NCI-H460 (cell line): ENCODE measurements at regions not wholly inside any gene's neighbourhood (a gene's known extent, or its start where the extent isn't known, plus 50 kb on each side); places are given as distances from the start of the nearest gene placed in this dataset.

Experiments
- DNase-seq: peaks from one replicate; pipeline ENCODE4 v3.0.0-alpha.2; 2016; ENCODE audit warnings: low read depth; ENCODE audit errors: extremely low read depth

DNA sequence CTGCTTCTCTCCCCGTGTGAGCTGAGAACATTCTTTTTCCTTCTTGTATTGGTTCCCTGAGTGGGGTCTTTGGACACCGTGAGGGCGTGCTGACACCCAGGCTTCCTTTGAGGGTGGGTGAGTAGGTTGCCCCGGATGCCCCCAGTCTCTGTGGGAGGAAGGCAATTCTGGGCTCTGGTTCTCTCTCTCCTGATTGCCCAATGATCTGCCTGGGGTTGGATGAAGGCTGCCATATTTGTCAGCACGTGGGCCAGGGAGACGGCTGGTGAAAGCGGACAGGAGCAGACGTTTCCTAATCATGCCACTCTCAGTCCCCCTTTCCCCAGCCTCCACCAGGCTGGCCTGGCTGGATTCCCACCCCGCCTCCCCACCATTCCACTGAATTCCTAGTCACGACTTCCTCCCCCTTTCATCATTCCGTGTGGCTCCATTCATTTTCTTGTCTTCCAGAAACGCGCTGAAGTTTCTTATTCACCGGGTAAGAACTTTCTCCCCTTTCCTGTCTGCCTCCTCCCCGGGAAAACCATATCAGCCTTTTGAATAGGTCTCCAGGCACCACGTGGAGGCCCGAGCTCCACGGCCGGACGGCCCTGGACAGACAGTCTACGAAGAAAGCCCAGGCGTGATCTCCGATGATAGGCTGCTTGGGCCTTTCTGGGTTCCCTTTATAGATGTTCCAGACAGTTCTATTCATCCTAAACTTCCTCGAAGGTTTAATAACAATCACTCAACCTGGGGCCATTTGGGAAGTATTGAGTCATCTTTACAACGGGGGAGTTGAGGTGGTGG is 98.7 kb upstream of the NPTX2 start:
- DNase-seq: no peak

DNA sequence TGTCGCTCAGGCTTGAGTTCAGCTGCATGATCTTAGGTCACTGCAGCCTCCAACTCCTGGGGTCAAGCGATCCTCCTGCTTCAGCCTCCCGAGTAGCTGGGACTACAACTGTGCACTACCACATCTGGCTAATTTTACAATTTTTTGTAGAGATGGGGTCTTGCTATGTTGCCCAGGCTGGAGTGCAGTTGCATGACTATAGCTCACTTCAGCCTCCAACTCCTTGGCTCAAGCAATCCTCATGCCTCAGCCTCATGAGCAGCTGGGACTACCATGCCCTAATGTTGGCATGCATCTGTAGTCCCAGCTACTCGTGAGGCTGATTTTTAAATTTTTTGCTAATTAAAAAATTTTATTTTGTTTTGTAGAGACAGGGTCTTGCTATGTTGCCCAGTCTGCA is 101.9 kb upstream of the NPTX2 start:
- DNase-seq: no peak

DNA sequence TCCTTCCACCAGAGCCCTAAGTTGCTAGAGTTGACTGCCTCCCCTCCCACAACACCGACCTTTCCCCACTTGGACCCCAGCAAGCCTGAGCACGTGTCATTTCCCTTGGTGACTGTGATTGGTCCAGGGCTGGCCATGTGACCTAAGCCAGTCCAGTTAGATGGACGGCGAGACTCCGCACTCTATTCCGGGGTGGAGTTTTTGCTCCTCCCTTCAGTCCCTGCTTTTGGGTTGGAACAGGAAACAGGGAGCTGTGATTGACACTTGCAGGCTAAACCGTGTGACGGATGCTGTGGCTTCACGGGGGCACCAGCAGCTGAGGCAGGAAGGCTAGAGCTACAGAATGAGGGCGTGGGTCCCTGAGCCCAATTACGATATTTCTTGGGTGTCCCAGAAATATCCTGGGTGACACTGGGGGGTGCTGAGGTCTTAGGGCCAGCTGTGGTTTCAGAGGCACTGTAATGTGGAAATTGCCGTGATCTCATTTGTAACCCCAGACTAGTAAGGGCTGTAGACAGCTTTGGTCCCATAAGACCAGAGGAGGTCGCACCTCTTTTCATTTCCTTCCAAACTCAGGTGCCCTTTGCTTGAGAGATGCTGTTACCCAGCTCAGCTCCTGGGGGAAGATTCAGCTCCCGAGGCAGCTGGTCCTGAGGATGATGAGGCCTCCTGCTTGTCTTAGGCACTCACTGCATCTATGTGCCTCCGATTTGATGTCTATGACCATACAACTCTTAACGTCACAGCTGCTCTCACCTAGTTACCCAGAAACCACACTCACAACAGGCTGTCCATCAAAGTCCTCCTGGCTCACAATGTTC is 102.7 kb upstream of the NPTX2 start:
- no peak for DNase-seq

DNA sequence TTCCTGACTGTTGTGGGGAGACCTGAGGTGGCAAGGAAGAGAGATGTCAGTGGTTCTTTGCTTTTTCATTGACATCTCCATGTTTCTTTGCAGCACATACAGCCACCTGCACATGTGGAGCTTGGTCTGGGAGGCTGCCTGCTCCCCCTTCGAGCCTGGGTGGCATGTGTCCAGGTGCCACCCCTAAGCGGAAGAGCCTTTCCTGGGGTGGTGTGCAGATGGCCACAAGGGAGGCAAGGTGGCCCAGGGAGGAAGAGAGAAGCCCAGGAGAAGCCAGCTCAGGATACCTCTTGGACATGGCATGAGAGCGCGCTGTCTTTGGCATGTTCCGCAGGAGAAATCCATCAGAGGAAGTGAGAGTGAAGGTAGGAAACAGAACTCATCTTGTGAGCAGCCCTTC is 105.9 kb upstream of the NPTX2 start:
- DNase-seq: no peak

DNA sequence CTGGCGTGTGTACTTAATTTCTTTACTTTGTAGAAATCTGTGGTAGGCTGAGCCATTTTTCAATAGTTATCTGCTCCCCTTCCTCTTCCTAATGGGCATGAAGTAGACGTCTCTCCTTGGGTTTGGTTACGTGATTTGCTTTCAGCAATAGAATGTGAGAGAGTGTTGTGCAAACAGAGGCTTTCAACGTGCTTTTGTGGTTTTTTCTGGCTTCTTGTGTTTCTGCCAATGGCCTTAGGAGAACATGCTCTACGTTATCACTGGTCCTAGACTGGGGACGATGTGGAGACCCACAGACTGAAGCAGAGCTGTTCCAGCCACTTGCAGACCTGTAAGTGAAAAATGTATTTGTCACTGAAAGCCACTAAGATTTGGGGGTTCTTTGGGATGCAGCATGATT is 107.2 kb upstream of the NPTX2 start:
- DNase-seq: no peak

DNA sequence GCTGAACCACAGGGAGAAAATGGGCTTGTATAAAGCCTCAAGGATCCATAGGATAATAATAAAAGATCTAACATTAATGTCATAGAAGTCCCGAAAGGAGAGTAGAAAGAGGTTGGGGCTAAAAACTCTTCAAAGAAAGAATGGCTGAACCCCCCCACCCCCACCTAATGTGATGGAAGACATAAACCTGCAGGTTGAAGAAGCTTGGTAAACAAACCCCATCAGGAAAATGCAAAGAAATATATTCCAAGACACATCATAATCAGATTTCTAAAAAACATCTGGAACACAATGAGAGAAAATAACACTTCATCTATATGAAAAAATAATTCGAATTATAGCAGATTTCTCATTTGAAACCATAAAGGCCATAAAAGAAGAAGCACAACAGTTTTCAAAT is 105.6 kb upstream of the BAIAP2L1 start:
- DNase-seq: no peak

DNA sequence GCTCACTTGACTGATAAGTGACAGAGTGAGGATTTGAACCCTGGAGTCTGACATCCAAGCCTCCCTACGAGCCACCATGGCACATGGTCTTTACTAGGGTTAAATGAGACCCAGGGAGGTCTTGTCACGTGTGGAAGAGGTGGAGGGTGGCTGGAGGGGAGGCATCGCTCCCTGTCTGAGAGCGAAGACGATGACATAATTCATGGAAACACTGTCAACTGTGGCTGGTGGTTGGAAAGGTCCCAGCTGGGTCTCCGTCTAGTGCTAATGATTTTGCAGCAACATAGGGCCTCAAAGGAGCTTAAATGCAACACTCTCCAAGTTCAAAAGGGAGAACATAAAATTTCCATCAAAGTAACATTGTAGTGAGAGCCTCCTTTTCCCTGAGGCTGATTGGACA is 99.9 kb upstream of the BAIAP2L1 start:
- no peak for DNase-seq

DNA sequence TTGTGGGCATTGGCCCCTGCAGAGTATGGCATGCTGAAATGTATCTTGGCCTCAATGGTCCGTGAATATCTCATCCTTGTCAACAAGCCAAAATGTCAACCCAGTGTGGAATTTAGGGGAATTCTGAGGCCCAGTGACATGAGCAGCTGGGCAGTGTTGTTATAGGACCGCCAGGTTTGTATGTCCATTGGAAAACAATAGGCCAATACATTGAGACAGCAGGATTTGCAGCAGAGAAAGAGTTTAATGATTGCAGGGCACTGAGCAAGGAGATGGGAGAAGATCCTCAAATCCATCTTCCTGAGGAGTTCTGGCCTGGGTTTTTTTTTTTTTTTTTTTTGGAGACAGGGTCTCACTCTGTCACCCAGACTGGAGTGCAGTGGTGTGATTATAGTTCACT is 95.7 kb upstream of the BAIAP2L1 start:
- DNase-seq: no peak

DNA sequence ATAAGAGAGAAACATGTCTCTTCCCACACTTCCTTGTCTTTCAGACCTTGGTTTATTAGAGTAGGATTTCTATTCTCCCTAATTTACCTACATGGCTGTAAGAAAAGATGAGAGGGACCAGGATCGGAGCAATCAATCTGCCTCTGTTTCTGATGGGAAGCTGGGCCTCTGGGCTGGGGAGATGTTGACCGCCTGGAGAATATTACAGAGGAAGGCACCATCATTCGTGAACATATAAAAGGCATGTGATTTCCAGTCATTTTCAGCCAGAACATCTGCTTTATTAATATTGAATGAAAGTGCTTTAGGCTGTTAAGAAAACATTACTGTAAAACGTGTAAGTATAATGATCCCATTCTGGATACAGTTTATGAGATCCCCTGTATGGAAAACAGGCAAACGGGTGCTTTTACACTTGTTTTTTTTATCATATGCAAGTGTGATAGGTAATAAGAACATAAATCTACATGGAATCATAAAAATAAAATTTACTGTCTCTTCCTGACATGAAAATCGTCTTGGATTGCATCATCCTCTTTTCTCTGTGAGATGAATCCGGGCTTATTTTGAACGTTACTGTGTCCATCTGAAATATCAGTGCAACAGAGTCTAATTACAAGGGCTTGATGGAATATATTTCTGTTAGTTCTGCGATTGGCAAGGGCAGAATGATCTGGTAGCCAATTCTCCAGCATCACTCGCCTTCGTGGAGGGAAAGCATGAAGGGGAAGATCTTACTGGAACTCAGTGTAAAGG is 94.5 kb upstream of the BAIAP2L1 start:
- no peak for DNase-seq

DNA sequence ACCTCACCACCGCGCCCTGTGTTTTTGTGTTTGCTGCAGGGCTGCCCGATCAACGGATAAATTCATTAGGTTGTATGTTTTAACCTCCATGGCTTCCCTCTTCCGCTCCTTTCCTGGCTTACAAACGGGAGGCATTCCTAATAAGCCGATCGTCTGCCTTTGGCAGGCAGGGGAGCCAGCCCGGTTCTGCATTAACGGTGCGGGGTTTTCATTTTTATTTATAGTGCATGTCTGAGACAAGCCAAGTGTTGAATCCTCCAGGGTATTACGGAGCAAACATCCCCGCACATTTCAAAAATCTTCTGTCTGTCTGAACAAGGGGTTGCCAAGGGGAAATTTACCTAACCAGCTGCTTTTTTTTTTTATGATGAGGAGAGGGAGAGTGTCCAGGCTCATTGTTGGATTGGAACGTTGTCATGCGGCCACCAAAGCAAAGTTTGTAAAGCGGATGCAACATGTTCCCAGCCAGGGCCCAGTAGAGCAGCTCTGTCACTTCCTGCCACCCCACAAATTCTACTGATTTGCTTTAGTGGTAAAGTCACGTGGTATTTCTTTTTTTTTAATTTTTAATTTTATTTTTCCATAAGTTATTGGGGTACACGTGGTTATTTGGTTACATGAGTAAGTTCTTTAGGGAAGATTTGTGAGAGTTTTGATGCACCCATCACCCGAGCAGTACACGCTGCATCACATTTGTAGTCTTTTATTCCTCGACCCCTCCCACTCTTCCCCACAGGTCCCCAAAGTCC is 92.3 kb upstream of the BAIAP2L1 start:
- DNase-seq: no peak

DNA sequence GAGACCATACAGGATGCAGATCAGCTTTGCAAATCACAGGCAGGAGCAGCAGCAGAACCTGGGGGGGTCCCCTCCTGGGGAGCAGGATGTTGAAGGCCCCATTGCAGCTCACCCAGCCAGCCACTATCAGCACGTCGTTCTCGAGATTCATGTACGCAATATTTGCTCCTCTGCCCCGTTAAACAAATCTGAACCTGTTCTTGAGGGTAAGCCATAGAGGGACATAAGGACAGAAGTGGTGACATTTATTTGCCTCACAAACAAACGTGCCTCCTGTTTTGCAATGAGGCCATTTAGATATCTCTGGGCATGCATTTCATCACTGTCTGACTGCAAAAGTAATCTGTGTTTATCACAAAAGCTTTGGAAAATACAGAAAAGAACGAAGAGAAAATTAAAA is 87.3 kb upstream of the BAIAP2L1 start:
- no peak for DNase-seq

DNA sequence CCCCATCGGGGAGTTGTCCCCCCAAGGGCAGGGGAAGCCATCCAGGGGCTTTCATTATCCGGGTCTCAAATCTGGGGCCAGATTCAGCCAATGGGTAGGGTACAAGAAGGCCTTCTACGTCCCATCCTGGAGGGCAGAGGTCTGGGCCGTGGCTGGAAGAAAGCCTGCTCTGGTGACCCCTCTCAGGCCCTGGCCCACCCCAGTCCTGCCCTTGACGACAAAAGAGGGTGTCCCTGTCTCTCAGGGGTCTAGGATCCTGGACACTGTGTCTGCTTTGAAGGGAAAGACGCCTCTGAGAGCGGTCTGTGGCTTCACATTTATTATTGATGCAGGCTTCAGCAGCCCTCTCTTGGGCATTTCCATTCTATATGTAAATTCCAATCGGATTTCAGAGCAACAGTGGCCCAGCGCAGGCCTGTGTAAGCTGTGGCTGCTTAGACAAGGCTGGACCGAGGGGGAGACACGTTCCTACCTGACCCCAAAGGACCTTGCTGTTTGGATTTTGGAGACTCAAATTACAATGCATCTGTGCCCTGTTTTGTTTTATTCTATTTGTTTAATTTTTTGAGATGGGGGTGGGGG is 83.2 kb upstream of the BAIAP2L1 start:
- DNase-seq: no peak

DNA sequence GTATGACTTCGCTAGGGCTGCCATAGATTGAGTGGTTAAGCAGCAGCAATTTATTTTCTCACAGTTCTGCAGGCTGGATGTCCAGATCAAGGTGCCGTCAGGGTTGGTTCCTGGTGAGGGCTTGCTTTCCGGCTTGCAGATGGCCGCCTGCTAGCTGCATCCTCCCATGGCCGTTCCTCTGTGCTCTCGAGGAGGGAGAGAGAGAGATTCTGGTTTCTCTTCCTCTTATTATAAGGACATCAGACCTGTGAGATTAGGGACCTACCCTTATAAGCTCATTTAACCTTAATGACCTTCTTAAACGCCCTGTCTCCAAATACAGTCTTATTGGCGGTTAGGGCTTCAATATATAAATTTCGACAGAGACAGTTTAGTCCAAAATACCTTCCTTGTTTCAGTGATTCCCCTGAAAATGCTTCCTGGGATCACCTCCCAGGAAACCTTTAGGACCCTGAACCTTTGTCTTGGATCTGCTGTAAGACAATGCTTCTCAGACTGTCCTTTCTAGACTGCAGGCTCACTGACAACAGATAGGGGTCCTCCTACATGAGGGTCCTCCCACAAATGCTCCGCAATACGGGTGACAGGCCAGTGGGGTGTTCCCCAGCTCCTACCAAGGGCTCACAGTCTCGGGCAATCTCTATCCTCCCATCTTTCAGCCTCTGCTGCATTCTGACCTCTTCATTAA is 82.5 kb upstream of the BAIAP2L1 start:
- no peak for DNase-seq

DNA sequence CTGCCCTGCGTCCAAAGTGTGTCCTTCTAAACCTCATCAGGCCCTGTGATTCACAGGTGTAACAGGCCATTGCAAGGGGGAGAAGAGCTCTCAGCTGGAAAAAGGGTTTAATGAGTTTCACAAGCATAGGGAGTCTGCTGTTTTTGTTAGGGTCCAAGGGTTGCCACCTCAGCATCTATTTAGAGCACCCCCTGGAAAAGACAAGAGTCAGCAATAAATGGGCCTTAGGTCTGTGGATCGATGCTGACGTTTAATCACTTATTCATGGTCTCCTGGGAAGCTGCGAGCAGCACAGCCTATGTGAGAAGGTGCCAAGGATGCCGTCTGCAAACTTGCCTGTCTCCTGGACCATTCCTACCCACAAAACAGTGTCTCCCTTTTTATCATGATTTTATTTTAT is 78.4 kb upstream of the BAIAP2L1 start:
- no peak for DNase-seq

DNA sequence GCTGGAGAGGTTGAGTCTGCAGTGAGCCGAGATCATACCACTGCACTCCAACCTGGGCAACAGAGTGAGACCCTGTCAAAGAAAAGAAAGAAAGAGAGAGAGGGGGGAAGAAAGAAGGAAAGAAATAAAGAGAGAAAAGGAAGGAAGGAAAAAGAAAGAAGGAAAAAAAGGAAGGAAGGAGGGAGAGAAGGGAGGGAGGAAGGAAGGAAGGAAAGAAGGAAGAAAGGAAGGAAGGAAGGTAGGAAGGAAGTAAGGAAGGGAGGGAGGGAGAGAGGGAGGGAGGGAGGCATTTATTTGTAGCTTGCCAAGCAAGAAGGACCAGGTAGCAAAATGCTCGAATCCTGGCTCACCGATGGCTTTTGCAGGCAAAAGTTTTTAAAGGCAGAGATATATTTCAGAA is 74.5 kb upstream of the BAIAP2L1 start:
- DNase-seq: no peak

DNA sequence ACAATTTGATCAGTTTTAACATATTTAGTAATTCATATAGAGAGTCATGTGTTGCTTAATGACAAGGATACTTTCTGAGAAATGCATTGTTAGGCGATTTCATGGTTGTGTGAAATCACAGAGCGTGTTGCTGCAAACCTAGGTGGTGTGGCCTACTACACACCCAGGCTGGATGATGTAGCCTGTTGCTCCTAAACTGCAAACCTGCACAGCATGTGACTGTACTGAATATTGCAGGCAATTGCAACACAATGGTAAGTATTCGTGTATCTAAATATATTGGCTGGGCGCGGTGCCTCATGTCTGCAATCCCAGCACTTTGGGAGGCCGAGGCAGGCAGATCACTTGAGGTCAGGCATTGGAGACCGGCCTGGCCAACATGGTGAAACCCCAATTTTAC is 73.7 kb upstream of the BAIAP2L1 start:
- DNase-seq: peak; percentile 21

DNA sequence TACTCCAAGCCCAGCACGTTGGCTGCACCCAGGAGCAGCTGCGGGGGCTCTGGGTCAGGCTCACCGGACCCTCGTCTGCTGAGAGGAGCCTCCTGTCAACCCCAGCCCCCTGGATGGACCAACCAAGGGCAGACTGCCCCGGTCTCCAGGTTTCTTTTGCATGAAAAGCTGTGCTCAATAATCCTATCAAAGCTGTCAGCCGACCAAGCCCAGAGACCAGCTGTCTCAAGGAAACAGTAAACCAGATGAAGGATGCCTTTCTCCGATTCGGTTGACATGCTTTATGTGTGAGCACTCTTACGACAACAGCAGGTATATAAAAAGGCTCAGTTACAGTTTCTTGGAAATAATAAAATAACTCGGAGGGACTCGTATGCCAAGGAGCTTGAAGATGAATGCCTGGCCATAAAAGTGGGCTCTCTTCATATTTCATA is 71.6 kb upstream of the BAIAP2L1 start:
- DNase-seq: no peak

DNA sequence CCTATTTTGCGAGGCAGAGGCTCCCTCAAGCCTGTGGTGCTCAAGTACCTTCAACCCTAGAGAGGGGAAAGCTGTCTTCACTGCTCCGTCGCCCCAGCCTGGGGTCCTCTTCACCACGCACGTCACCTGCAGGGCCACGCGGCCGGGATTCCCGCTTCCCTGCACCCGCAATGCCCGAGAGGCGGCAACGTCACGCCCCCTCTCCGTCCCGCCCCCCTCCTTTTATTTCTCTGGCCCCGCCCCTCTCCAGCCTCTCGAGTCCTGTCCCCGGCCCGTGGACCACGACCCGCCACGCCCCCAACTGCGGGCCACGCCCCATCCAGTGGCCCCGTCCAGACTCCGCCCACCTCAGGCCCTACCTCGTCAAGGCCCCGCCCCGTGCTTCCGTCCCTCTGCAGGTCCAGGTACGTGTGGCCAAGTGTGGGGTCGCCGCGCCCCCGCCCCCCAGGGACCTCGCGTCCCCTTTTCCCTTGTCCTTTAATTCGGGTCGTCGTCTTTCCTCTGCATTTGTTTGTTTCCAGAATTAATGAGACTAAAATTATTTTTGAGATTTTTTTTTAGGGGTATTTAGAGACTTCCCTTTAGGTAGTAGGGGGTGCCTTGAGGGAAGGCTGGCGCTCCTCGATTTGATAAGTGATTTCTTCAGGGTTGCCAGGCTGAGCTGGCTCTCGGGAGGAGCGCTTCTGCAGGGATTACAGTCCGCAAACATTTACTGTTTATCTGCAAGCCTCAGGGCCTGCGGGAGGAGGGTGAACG is 69.8 kb upstream of the BAIAP2L1 start:
- peak; percentile 15 for DNase-seq

DNA sequence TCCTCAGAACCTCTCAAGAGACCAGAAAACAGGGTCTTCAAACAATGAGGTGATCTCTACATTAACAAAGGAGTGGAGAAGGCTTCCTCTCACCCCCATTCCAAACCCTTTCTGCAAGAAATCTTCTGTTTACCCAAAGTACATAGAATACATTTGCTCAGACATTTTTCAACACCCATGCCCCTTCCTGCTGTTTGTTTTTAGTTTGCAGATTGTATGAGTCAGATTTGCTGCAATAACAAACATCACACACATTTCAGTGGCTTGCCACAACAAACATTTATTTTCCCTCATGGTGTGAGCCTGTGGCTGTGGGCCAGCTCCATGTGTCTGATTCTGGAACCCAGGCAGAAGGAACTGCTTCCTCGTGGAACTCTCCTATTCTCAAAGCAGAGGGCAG is 68.2 kb upstream of the BAIAP2L1 start:
- DNase-seq: no peak
